ENCODE measurements at regions not wholly inside any gene's neighbourhood (a gene's known extent, or its start where the extent isn't known, plus 50 kb on each side); places are given as distances from the start of the nearest gene placed in this dataset.

GRCh38 chr11:33490842-33491370, 209.7 kb downstream of the C11orf91 start:
- peaks cover 31% of the 10 kb centered on the region for H3K27me3 Mint-ChIP-seq (ENCODE audit: low read depth)
- H3K36me3 Mint-ChIP-seq (ENCODE audit: insufficient read depth in 2 of 2), result no peaks in the 10 kb centered on the region
- H3K4me1 Mint-ChIP-seq (ENCODE audit: low read depth), result no peaks in the 10 kb centered on the region
- H3K4me3 Mint-ChIP-seq, result no peak overlapping the region
- H3K27ac Mint-ChIP-seq, result no peak overlapping the region
- H3K9me3 Mint-ChIP-seq, result peaks cover 0 to 1% of the 10 kb centered on the region in 2 donors
- DNase-seq (no peak), ATAC-seq (replicated peaks in 1 of 2) (no peak)

DNA sequence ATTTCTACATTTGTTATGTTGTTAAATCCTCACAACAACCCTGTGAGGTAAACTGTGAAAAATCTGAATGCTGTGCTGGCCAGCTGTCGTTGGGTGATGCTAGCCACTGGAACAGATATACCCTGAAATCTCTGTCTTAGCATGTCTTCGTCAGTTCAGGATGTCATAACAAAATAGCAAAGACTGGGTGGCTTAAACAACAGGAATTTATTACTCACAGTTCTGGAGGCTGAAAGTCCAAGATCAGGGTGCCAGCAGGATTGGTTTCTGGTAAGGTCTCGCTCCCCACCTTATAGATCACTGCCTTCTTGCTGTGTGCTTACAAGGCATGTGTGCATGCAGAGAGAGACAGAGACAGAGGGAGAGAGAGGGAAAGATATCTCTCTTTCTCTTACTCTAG, 211.7 kb downstream of the C11orf91 start:
- H3K4me1 Mint-ChIP-seq (ENCODE audit: low read depth), result no peaks in the 10 kb centered on the region
- peaks cover 39% of the 10 kb centered on the region for H3K27me3 Mint-ChIP-seq (ENCODE audit: low read depth)
- H3K27ac Mint-ChIP-seq, result no peak overlapping the region
- no peak overlapping the region for H3K4me3 Mint-ChIP-seq
- DNase-seq (no peak), ATAC-seq (replicated peaks in 1 of 2) (no peak)
- H3K9me3 Mint-ChIP-seq, result peaks cover 0 to 2% of the 10 kb centered on the region in 2 donors
- H3K36me3 Mint-ChIP-seq (ENCODE audit: insufficient read depth in 2 of 2), result no peaks in the 10 kb centered on the region

DNA sequence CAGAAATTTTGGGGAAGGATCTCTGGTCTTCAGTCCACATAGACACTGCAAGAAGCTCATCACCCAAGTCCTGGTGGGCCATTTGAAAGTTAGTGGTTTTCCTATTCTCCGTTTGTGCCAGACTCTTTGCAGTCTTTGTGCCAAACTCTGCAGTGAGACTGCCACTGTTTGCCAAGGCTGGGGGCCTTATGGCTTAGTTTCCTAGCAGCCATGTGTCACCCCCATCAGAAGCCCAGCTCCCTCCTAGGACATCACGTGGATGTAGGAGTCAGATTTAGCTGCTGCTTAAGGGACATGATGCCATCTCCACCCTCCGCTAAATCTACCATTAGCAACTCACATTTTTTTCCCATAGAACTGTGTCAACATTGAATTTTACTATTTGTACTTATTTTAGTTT, 220.0 kb downstream of the C11orf91 start:
- Mint-ChIP-seq H3K27ac (no peak overlapping the region), H3K36me3 (ENCODE audit: insufficient read depth in 2 of 2) (no peaks in the 10 kb centered on the region), H3K4me3 (no peak overlapping the region), H3K27me3 (ENCODE audit: low read depth) (peaks cover 26% of the 10 kb centered on the region), H3K9me3 (peaks cover 0 to 2% of the 10 kb centered on the region in 2 donors), H3K4me1 (ENCODE audit: low read depth) (no peaks in the 10 kb centered on the region)
- DNase-seq, result no peak
- ATAC-seq (replicated peaks in 1 of 2), result no peak

DNA sequence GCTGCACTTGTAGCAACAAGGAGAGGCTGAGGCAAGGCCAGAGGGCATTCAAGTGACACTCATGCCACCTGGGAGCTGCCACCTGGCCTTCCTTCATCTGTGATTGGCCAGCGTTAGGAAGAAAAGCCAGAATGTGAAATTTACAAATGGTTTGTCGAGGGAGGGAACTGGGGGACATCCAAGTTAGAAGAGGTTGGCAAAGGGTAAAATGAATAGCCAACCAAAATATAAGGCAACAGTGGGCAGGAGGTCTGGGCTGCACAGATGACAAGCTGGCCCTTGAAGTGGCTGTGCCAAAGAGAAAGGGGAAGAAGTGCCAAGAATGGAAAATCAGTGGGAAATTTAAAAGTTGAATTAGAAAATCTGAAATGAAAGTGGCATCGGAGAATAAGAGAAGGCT, 221.4 kb downstream of the C11orf91 start:
- ATAC-seq (replicated peaks in 1 of 2), result no peak
- Mint-ChIP-seq H3K27me3 (ENCODE audit: low read depth) (peaks cover 20% of the 10 kb centered on the region), H3K27ac (no peak overlapping the region), H3K4me3 (no peak overlapping the region), H3K4me1 (ENCODE audit: low read depth) (no peaks in the 10 kb centered on the region), H3K9me3 (peaks cover 0 to 1% of the 10 kb centered on the region in 2 donors), H3K36me3 (ENCODE audit: insufficient read depth in 2 of 2) (no peaks in the 10 kb centered on the region)
- DNase-seq, result no peak

GRCh38 chr11:33478111-33478573, 221.0 kb downstream of the HIPK3 start:
- peaks cover 23% of the 10 kb centered on the region for H3K27me3 Mint-ChIP-seq (ENCODE audit: low read depth)
- H3K4me3 Mint-ChIP-seq, result no peak overlapping the region
- DNase-seq (no peak), ATAC-seq (replicated peaks in 1 of 2) (no peak)
- no peaks in the 10 kb centered on the region for H3K9me3 Mint-ChIP-seq
- no peak overlapping the region for H3K27ac Mint-ChIP-seq
- no peaks in the 10 kb centered on the region for H3K36me3 Mint-ChIP-seq (ENCODE audit: insufficient read depth in 2 of 2)
- no peaks in the 10 kb centered on the region for H3K4me1 Mint-ChIP-seq (ENCODE audit: low read depth)

- H3K27me3 Mint-ChIP-seq (ENCODE audit: low read depth), result peaks cover 27% of the 10 kb centered on the region
- DNase-seq, result no peak
- no peaks in the 10 kb centered on the region for H3K36me3 Mint-ChIP-seq (ENCODE audit: insufficient read depth in 2 of 2)
- no peak for ATAC-seq (replicated peaks in 1 of 2)
- no peak overlapping the region for H3K4me3 Mint-ChIP-seq
- no peaks in the 10 kb centered on the region for H3K4me1 Mint-ChIP-seq (ENCODE audit: low read depth)
- no peak overlapping the region for H3K27ac Mint-ChIP-seq
- no peaks in the 10 kb centered on the region for H3K9me3 Mint-ChIP-seq
Measured at GRCh38 chr11:33476945-33477606, 219.9 kb downstream of the HIPK3 start.

- ATAC-seq (replicated peaks in 1 of 2) (no peak), DNase-seq (no peak)
- Mint-ChIP-seq H3K27me3 (ENCODE audit: low read depth) (peaks cover 36% of the 10 kb centered on the region), H3K36me3 (ENCODE audit: insufficient read depth in 2 of 2) (no peaks in the 10 kb centered on the region), H3K9me3 (no peaks in the 10 kb centered on the region), H3K4me3 (no peak overlapping the region), H3K27ac (no peak overlapping the region), H3K4me1 (ENCODE audit: low read depth) (no peaks in the 10 kb centered on the region)
Measured at GRCh38 chr11:33475993-33476392, 218.8 kb downstream of the HIPK3 start.

- peaks cover 36% of the 10 kb centered on the region for H3K27me3 Mint-ChIP-seq (ENCODE audit: low read depth)
- ATAC-seq (replicated peaks in 1 of 2), result no peak
- no peaks in the 10 kb centered on the region for H3K4me1 Mint-ChIP-seq (ENCODE audit: low read depth)
- no peaks in the 10 kb centered on the region for H3K9me3 Mint-ChIP-seq
- H3K4me3 Mint-ChIP-seq, result no peak overlapping the region
- H3K36me3 Mint-ChIP-seq (ENCODE audit: insufficient read depth in 2 of 2), result no peaks in the 10 kb centered on the region
- no peak overlapping the region for H3K27ac Mint-ChIP-seq
- no peak for DNase-seq
Measured at GRCh38 chr11:33474866-33475265, 217.7 kb downstream of the HIPK3 start.

DNA sequence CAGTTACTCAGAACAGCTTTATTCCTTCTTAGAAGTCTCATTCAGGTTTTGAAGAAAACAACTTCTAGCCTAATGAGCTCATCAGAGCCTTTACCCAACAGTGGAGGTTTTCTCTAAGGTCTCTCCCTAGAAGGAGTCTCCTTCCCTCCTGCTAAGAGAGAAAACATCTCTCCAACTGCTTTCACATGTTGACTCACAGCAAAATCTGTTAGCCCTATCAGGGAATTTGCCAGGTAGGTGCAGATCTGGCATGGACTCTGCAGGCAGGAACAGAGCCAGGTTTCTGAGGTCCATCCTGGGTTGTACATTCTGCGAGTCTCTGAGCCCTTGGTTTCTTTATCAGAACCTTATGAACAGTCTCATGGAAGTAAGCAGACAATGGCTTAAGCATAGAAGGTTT, 214.4 kb downstream of the HIPK3 start:
- Mint-ChIP-seq H3K9me3 (no peaks in the 10 kb centered on the region), H3K4me1 (ENCODE audit: low read depth) (no peaks in the 10 kb centered on the region), H3K27me3 (ENCODE audit: low read depth) (peaks cover 32% of the 10 kb centered on the region), H3K36me3 (ENCODE audit: insufficient read depth in 2 of 2) (no peaks in the 10 kb centered on the region), H3K27ac (no peak overlapping the region), H3K4me3 (no peak overlapping the region)
- ATAC-seq (replicated peaks in 1 of 2) (no peak), DNase-seq (no peak)

DNA sequence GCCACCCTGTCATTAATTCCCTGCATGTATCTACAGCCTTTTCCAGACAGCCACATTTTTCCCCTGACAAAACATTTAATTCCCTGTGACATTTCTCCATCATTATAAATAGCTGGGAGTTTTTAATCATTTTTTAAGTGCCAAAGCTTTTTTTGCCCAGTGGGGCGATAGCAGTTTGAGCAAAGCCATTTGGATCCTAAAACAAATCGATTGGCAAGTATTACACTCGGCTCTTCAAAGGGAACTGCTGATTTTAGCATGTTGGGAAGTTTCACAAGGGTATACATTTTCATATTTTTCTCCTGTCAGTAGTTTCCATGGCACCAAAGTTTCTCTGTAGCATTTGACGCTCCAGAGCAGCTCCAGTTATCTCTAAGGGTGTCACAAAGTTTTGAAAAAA, 210.8 kb downstream of the HIPK3 start:
- no peak overlapping the region for H3K27ac Mint-ChIP-seq
- no peaks in the 10 kb centered on the region for H3K9me3 Mint-ChIP-seq
- H3K36me3 Mint-ChIP-seq (ENCODE audit: insufficient read depth in 2 of 2), result no peaks in the 10 kb centered on the region
- H3K4me3 Mint-ChIP-seq, result no peak overlapping the region
- no peak for DNase-seq
- no peaks in the 10 kb centered on the region for H3K4me1 Mint-ChIP-seq (ENCODE audit: low read depth)
- no peak for ATAC-seq (replicated peaks in 1 of 2)
- peaks cover 27% of the 10 kb centered on the region for H3K27me3 Mint-ChIP-seq (ENCODE audit: low read depth)

DNA sequence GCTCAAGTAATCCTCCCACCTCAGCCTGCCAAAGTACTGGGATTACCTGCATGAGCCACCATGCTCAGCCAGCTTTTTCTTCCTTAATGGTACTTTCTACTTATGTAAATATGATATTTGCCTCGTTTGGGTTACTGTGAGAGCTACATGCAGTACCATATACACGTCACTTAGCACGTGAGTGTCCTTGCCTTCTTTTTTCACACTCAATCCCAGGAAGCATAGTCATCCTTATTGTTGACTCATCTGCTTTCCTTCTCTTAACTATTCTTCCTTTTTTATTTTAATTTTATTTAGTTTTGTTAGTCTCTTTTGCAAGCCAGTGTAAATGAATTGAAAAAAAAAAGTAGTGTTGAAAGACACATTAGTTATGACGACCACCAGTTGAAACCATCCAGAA, 205.9 kb downstream of the HIPK3 start:
- Mint-ChIP-seq H3K36me3 (ENCODE audit: insufficient read depth in 2 of 2) (no peaks in the 10 kb centered on the region), H3K4me1 (ENCODE audit: low read depth) (no peaks in the 10 kb centered on the region), H3K27ac (no peak overlapping the region), H3K27me3 (ENCODE audit: low read depth) (peaks cover 13% of the 10 kb centered on the region), H3K4me3 (no peak overlapping the region), H3K9me3 (no peaks in the 10 kb centered on the region)
- DNase-seq (no peak), ATAC-seq (replicated peaks in 1 of 2) (no peak)

DNA sequence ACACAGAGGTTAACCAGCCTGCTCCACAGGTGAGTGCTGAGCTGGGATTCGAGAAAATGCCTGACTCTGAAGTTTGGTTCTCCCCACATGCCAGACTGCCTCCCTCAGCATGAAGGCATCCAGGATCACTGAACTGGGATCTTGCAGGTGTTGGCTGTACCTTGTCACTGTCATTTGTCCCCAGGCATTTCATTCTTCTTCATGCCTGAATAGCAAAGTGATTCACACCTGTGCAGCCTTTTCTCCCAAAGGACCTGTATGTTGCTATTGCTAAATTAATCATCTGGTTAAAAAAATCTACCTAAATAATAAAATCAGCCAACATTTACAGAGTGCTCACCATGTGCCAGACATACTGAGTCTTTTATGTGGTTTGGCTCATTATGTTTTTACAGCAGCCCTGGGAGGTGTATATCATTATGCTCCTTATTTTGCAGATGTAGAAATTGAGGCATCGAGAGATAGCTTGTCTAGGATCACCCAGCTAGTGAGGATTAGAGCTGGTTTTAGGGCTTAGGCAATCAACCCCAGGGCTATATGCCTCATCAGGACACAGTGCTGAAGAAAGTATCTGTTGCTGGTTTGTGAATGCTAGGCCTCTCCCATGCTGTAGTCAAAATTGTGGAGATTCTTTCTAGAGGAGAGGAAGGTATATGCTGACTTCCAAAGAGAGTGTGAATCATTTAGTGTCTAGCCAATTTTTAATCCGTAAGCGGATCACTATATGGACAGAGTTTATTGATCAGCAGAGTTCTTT, 204.4 kb downstream of the HIPK3 start:
- Mint-ChIP-seq H3K4me3 (no peak overlapping the region), H3K27me3 (ENCODE audit: low read depth) (peaks cover 14% of the 10 kb centered on the region), H3K36me3 (ENCODE audit: insufficient read depth in 2 of 2) (no peaks in the 10 kb centered on the region), H3K4me1 (ENCODE audit: low read depth) (no peaks in the 10 kb centered on the region), H3K27ac (no peak overlapping the region), H3K9me3 (no peaks in the 10 kb centered on the region)
- ATAC-seq (replicated peaks in 1 of 2) (no peak), DNase-seq (no peak)

DNA sequence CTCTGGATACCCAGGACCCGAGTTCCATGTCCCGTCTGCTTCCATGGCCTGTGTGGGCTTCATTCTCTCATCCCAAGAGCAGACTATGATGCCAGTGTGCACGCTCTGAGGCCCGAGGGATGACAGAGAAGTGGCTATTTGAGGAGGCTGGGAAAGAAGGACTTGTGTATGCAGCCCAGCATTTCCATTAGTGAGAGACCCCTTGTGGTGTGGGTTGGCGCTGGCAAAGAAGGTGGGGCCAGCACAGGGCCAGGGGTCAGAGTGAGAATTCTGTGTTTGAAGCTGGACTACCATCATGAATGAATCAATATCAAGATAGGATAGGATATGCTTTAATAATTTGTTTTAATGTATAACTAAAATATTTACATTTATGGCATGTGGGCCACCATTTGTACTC, 200.8 kb downstream of the HIPK3 start:
- Mint-ChIP-seq H3K9me3 (no peaks in the 10 kb centered on the region), H3K4me3 (no peak overlapping the region), H3K27ac (no peak overlapping the region), H3K4me1 (ENCODE audit: low read depth) (no peaks in the 10 kb centered on the region), H3K27me3 (ENCODE audit: low read depth) (peaks cover 14% of the 10 kb centered on the region), H3K36me3 (ENCODE audit: insufficient read depth in 2 of 2) (no peaks in the 10 kb centered on the region)
- ATAC-seq (replicated peaks in 1 of 2) (no peak), DNase-seq (no peak)
